HG03558 (cell line): ENCODE measurements at regions not wholly inside any gene's neighbourhood (a gene's known extent, or its start where the extent isn't known, plus 50 kb on each side); places are given as distances from the start of the nearest gene placed in this dataset.

ENCODE experiments used
- ATAC-seq: cut with Tn5 transposase; IDR thresholded peaks from one replicate; pipeline ENCODE4 v1.9.1; 2021; ENCODE audit warnings: moderate number of reproducible peaks; ENCODE audit not compliant: unreplicated experiment; ENCODE audit errors: extremely low read depth

GRCh38 chr9:106801816-106802215, 61.1 kb upstream of the ZNF462 start:
- no peak for ATAC-seq
